ENCODE measurements at regions not wholly inside any gene's neighbourhood (a gene's known extent, or its start where the extent isn't known, plus 50 kb on each side); places are given as distances from the start of the nearest gene placed in this dataset.

GRCh38 chr9:90547896-90548295, 94.7 kb downstream of the DIRAS2 start:
- intact Hi-C loops (cut with micrococcal nuclease) = no loop called here
- no peak overlapping the region for H3K4me3 Mint-ChIP-seq

GRCh38 chr9:90552317-90552716, 90.3 kb downstream of the DIRAS2 start:
- ATAC-seq (ENCODE audit: low read depth) = no peak
- no peaks in the 10 kb centered on the region for H3K27me3 Mint-ChIP-seq
- no peak overlapping the region for H3K27ac Mint-ChIP-seq
- H3K36me3 Mint-ChIP-seq (ENCODE audit: low read depth) = no peaks in the 10 kb centered on the region
- no peaks in the 10 kb centered on the region for H3K4me1 Mint-ChIP-seq
- peaks cover 13% of the 10 kb centered on the region for H3K9me3 Mint-ChIP-seq
- intact Hi-C loops (cut with micrococcal nuclease) = no loop called here
- TF ChIP-seq CTCF (IDR thresholded peaks at IDR 0.05) = no peak
- ChIA-PET POLR2A (no interaction called here), CTCF (no interaction called here)
- H3K4me3 Mint-ChIP-seq = no peak overlapping the region
- no peak for DNase-seq

More at GRCh38 chr9:90547896-90548295, 94.7 kb downstream of the DIRAS2 start:
- H3K27ac Mint-ChIP-seq = no peak overlapping the region
- ChIA-PET POLR2A (no interaction called here), CTCF (no interaction called here)
- no peak for DNase-seq
- H3K36me3 Mint-ChIP-seq (ENCODE audit: low read depth) = no peaks in the 10 kb centered on the region
- TF ChIP-seq CTCF (IDR thresholded peaks at IDR 0.05) = no peak
- no peaks in the 10 kb centered on the region for H3K4me1 Mint-ChIP-seq
- H3K9me3 Mint-ChIP-seq = peaks cover 13% of the 10 kb centered on the region
- peaks cover 2% of the 10 kb centered on the region for H3K27me3 Mint-ChIP-seq
- ATAC-seq (ENCODE audit: low read depth) = no peak

DNA sequence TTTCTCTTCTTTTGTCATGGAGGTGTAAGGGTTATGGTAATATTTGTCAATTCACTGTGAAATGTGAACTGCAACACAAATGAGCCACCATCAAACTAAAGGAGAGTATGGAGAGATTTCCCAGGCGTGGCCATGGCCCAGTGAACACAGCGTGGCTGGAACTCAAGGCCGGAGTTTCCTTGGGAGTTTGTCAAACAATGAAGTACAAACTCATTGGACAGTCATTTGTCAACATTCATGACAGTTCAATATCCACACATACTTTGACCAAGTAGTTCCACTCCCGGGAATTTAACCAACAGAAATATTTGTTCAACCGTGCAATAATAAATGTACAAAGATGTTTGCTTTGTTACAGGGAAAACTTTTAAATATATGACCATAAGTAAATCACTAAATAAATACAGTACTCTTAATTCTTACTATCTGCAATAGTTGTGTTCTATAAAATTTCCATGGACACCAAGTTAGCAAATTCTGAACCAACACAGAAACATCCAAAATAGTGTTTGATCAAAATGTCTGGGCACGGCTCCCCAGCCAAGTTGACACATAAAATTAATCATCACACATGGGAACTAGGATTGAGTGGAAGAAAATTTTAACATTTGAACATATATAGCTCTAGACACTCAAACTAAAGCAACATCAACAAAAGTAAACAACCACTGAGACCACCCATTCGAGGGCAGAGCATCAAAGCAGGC, 87.1 kb downstream of the DIRAS2 start:
- CTCF ChIA-PET = no interaction called here
- intact Hi-C loops (cut with micrococcal nuclease) = no loop called here
- Mint-ChIP-seq H3K4me1 (no peaks in the 10 kb centered on the region), H3K4me3 (no peak overlapping the region), H3K9me3 (no peaks in the 10 kb centered on the region), H3K27me3 (no peaks in the 10 kb centered on the region), H3K27ac (no peak overlapping the region), H3K36me3 (ENCODE audit: low read depth) (no peaks in the 10 kb centered on the region)
- DNase-seq = no peak
- POLR2A ChIA-PET = no interaction called here
- no peak for ATAC-seq (ENCODE audit: low read depth)
- no peak for TF ChIP-seq CTCF (IDR thresholded peaks at IDR 0.05)

DNA sequence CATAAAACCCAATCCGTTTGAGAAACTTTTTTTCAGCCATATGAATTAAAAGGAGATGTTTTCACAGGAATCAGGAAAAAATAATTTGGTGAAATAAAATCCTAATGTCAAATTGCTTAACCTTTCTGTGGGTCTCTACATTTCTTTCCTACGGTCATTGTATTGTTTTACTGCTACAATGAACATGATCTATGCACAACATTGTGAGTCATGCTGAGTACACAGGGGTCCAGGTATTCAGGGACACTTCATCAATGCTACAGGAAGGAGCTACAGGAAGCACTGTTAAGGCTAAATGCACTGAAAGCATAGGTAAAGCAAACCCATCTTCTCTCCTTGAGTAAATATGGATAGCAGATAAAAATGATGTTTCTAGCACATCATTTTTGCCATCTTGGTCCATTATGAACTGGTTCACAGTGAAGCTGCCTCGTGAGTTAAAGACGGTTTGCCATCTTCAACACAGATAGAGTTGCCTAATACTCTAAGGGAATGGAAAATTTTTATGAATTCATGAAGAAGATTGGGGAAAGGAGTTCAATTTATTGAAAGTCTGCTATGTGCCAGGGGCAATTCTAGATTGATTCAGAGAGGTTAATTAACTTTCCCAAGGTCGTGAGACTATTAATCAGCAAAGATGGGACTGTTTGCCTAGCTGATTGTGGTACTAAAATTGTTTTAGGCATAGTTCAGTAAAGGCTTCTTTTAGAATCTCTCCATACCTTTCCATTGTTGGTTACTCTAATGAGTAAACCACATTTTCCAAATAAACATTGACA, 85.5 kb downstream of the DIRAS2 start:
- no peaks in the 10 kb centered on the region for H3K9me3 Mint-ChIP-seq

More for the DNA sequence above, 85.5 kb downstream of the DIRAS2 start:
- ATAC-seq (ENCODE audit: low read depth) = no peak
- Mint-ChIP-seq H3K4me3 (no peak overlapping the region), H3K27ac (no peak overlapping the region), H3K36me3 (ENCODE audit: low read depth) (no peaks in the 10 kb centered on the region), H3K4me1 (no peaks in the 10 kb centered on the region), H3K27me3 (no peaks in the 10 kb centered on the region)
- CTCF ChIA-PET = no interaction called here
- POLR2A ChIA-PET = no interaction called here
- no peak for DNase-seq
- intact Hi-C loops (cut with micrococcal nuclease) = no loop called here
- no peak for TF ChIP-seq CTCF (IDR thresholded peaks at IDR 0.05)

All from activated B cell treated with CpG ODN at 0.5 μM for 24 hours (primary cell).